GM21737 (cell line): ENCODE measurements at regions not wholly inside any gene's neighbourhood (a gene's known extent, or its start where the extent isn't known, plus 50 kb on each side); places are given as distances from the start of the nearest gene placed in this dataset.
"Not testable (repeated sequence)": the region's sequence is repeated elsewhere in the genome, so short reads cannot be mapped to it uniquely, and the experiment has no call there.

Source experiments
- ATAC-seq: cut with Tn5 transposase; IDR thresholded peaks from one replicate; pipeline ENCODE4 v1.9.1; 2021; ENCODE audit warnings: mild to moderate bottlenecking, moderate library complexity; ENCODE audit not compliant: unreplicated experiment

DNA sequence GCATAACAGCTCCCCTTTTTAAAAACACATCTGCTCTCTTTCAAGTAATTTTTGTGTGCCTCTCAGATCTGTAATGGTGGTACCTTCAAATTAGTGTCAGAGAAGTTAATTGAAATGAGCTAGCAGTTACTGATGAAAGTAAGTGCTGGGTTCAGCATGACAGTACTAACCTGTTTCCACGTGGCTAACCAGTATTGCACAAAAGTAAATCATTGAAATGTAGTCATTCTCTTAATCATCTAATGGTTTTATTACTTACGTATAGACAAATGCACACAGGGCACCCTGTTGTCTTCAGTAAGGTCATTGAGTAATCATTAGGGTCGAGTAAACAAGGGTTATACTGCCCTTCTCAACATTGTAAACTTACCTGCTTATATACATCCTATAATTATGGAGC, 157.8 kb upstream of the PRR16 start:
- ATAC-seq, result no peak

DNA sequence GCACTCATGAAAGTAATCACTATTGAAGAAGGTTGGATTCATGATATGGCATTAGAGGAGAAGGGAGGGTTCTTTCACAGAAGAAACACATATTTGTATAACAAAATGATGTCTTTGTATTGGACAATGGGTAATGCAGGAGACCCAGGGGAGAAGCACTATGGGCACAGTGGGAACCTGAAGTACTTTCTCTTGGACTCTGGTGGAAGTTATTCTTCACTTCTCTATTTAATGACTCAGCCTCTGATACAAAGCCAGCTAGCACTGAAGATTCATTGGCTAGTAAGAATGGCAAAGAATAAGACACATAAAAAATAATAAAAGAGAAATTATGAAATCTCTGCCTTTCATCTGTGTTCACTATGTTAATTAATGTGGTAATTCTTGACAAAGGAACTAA, 149.9 kb upstream of the PRR16 start:
- no peak for ATAC-seq

DNA sequence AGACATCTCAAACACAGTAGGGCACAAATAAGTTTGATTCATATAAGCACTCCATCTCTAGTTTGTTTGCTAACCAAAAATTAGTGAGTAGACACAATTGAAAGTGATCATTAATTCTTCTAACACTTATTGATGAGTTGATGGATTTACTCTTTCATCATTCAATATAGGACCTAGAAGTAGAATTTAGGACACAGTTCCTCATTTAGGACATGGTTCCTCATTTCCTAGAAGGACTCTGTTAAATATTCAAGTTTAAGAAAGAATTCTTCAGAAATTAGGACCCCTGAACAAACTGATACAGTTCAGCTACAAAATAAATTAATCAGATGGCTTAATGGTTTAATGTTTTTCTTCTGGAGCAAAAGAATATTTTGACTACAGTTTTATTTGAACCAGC, 143.5 kb upstream of the PRR16 start:
- no peak for ATAC-seq

DNA sequence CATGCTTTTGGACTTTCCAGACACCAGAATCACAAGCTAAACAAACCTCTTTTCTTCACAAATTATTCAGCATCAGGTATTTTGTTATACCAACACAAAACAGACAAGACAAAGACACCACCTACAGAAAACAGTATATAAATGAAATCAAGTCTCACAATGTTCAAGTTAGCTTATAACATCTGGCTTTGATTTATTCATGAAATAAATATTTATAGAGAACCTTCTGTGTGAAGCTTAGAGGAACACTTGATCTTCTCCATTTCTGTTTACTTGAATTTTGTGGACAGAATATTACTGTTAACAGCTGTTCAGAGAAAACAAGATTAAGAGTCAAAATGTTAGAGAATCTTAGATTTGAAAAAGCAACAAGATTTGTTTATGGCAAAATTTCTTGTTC, 137.4 kb upstream of the PRR16 start:
- no peak for ATAC-seq

DNA sequence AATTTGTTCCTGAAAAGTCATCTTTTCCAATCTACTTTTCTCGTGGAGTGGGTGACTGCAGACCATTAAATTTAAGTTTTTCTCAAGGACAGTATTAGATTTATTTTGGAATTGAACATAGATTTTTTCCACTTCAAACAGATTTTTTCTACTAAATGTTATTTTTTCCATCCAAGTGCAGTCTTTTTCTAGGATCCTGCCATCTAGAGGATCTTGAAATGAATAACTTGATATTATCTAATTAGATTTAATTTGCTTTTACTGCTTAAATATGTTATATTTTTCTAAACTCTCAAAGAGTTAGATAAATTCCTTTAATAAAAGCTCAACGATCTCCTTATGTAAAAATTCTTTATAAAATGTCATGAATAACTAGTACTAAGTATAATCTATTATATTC, 136.9 kb upstream of the PRR16 start:
- ATAC-seq, result no peak

DNA sequence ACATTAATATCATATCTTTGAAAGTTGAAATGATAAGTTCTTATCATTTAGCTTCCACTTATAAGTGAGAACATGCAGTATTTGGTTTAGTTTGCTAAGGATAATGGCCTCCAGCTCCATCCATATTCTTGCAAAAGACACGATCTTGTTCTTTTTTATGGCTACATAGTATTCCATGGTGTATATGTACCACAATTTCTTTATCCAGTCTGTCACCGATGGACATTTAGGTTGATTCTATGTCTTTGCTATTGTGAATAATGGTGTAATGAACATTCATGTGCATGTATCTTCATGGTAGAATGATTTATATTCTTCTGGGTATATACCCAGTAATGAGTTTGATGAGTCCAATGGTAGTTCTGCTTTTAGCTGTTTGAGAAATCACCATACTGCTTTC, 135.0 kb upstream of the PRR16 start:
- no peak for ATAC-seq

DNA sequence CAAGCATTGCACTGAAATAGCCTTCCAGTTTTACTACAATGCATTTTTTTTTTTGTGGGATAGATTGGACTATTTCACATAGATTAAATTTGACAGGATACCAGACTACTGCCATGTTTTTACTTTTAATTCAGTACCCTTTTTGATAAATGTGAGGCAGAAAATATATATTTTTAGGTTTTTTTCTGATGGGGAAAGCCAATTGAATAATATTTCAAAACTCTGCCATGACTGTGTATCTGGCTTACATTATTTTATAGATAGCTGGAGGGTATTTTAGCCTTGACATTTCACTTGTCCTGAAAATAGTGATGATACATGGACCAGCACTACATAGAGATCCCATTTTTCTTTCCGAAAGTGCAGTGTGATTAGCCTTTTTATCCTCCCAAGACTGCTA, 133.5 kb upstream of the PRR16 start:
- no peak for ATAC-seq

DNA sequence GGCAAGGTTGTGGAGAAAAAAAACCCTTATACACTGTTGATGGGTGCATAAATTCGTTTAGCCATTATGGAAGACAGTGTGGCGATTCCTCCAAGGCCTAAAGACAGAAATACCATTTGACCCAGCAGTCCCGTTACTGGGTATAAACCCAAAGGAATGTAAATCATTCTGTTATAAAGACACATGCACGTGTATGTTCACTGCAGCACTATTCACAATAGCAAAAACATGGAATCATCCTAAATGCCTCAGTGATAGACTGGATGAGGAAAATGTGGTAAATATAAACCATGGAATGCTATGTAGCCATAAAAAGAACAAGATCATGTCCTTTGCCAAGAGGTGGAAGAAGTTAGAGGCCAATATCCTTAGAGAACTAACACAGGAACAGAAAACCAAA, 119.9 kb upstream of the PRR16 start:
- no peak for ATAC-seq

DNA sequence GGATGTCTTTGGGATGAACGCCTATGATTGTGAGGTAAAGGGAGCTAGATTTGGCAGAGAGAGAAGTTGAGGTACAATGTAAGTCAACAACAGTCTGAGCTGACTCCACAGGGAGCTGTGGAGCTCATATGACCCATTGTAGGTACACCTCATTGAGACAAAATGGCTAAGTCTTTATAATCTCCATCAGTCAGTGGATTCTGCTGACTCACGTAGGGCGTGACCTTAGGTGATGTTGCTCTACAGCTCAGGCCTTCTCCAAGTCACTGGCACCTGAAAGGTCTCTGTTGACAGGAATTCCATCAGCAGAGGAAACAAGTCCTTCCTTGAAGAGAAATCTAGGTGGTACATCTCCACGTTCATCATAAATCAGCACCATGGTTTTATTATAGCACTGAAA, 118.2 kb upstream of the PRR16 start:
- no peak for ATAC-seq

DNA sequence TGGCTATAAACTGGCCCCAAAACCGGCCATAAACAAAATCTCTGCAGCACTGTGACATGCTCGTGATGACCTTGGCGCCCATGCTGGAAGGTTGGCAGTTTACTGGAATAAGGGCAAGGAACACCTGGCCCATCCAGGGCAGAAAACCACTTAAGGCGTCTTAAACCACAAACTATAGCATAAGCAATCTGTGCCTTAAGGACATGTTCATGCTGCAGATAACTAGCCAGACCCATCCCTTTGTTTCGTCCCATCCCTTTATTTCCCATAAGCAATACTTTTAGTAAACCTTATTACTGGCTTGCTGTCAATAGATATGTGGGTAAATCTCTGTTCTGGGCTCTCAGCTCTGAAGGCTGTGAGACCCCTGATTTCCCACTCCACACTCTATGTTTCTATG, 113.0 kb upstream of the PRR16 start:
- ATAC-seq, result not testable (repeated sequence)

DNA sequence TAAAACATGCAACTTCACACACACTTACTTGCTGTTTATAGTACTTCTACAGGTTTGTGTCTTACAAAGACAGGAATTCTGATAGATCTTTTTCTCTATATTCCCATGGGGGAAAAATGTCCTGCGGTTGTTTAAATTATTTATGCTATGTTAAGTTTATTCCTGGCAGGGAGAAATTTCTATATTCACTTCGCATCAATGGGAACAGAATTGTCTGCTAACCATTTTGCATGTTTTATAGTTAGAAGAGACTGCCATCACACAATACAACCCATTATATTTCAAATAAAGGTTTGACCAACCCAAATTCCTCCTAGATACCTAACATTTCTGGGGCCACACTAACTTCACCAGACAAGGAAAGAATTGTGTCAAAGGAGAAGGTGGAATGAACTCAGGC, 110.0 kb upstream of the PRR16 start:
- no peak for ATAC-seq

DNA sequence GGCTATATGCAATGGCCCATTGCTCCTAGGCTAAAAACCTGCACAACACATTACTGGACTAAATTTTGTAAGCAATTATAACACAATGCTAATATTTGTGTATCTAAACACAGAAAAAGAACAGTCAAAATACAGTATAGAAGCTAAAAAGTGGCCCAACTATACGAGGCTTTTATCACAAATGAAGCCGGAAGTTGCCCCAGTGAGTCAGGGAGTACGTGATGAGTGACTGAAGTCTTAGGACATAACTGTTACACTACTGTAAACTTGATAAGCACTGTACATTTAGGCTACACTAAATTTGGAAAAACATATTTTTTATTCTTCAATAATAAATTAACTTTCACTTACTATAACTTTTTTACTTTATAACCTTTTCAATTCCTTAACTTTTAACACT, 105.2 kb upstream of the PRR16 start:
- ATAC-seq, result no peak

DNA sequence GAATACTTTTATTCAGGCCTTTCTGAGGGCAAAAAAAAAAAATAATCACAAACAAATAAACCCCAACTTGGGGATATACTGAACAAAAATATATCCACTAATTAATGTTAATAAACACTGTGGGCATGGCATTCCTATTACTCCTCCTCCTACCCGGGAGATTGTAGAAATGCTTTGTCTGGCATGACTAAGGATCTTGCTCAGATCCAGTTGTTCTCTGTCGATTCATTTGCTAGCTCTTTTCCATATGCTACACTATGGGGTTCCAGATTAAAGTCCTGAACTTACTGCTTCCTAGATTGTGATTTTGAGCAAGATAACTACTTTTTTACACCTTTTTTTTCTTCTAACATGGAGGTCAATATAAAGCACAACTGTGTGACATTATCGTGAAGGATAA, 102.2 kb upstream of the PRR16 start:
- no peak for ATAC-seq

DNA sequence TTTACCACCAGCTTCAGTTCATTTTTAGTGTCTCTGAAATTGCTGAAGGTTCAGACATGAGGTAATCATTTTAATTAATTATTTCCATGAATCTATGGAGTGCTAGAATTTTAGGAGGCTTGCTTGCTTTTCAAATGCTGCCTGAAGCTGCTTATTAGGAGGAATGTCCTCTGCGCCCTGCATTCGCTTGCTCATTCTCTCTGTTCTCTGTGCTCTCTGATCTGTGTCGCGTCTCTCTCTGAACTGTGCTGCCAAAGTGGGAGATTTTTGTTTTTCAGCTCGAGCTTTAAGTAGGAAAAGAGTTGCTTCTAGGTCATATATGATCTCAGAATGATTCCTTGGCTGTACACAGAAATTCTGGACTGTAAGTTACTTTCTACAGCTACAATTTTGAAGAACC, 101.7 kb upstream of the PRR16 start:
- no peak for ATAC-seq

DNA sequence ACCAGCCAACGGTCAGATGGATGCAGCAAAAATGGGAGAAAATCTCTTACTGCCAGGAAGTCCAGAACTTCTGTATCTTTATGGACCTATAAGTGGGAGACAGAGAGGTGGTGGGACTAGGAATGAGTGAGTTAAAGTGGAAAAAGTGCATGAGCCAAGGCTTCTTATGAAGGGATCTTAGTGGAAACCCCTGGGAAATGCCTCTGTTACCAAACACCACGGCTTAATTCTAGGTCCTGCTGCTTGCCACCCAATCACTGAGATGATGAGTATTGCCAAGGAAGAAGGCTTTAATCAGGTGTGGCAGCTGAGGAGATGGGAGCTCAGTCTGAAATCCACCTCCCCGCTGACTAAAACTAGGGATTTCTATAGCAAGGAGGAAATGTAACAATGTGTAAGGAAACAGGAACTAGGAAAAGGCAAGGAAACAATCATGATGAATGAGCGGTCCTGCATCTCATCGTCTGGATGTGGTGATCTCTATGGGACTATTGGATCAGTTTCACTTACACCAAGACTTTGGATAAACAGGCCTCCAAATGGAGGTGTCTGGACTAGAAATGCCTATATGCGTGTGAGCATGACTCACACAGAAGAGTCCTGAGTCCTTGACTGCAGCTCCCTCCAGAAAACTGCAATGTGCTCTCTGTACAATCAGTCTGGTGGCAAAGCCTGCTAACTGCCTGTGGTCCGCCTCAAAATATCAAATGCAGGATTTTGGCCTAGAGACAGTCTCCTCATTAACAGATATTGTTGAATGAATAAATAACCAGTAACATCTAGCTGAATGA, 98.2 kb upstream of the PRR16 start:
- ATAC-seq, result no peak

DNA sequence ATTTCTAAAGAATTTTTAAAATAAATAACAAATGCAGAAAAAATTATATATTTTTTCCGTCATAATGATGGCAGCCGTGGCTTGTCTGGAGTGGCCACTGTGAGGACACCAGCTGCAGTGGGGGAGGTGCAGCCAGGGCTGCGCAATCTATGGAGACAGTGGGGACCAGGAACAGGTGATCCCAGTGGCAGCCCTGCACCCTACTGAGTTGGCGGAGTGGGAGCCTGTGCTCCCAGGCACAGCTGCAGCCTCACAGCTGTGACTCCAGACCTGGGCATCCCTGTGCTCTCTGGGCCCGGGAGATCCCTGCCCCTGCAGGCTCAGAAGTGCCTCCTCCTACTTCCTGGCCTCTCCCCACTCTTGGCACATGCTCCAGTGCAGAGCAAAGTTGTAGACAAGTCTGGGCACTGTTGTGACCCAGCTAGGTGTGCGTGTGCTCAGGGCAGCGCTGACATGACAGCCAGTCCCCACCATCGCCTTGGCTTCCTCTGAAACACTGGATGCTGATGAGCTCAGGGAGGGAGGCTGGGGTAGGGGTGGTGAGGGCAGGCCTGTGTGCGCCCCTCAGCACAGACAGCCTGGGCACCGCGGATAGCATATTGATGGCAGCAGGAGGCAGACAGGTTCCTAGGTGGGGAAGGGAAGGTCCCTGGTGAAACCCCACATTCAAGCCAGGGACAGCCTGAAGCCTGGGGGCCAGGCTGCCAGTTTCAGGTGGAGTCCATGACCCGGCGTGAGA, 96.0 kb upstream of the PRR16 start:
- no peak for ATAC-seq

DNA sequence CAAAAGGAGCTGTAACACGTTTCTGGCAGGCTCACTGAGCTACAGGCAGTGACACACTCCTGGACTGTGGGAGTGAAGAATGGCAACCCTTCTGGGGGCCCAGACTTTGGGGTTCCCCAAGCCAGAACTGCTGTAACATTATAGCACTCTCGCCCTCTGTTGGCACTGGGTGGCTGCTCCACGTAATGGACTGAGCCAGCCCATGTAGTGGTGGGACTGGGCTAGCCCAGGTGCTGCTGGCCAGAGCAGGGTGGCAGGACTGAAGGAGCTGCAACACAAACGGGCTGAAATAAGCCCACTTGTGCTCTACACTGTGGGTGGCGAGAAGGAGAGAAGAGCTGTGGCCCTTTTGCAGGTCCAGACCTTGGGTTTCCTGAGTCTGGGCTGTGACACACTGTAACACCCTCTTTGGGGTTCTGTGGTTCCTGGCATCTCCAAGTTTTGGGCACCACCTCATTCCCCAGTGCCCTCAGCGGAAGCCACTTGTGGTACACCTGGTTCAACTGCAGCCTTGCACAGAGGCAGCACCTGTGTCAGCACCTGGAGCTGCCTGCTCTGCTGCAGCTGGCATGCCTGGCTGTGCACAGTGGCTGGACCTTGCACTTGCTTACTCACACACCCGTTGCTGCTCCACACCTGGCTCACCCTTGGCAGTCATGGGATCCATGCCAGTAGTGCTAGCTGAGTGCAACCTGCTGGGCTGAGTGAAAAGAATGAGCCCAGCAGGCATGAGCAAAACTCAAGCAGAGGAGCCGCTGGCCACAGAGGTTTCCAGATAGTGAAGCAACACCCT, 95.0 kb upstream of the PRR16 start:
- no peak for ATAC-seq

DNA sequence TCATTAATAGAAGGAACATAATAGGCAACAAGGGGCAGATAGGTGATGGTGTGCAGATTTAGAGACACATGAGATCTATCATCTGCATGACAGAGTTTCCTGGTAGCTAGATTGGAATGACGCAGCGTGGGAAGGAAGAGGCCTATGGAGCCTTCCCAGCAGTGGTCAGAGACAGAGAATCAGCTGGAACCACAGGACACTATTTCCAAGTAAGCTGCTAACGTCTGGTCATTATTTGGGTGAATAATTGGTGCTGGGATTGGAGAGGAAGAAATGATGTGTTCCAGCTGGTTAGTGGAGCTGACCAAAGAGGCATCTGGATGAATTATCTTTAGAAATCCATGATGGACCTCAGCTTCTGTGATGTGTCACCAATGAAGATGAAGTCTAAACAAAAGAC, 91.2 kb upstream of the PRR16 start:
- no peak for ATAC-seq

DNA sequence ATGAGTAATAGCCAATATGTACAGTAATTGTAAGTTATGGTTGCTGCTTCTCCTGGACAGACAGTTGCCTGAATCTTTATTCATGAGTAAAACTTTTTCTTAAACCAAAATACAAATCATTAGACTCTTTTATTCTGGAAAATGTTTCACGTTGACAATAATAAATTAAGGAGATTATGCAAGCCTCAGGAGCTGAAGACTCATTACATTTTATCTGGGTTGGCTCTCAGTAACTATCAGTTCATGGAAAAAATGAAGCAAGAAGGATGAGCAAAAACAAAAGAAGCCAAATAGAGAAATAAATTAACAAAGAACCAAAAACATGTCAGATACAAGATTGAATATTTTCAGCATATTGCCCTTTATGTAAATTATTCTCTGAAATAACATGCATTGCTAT, 88.9 kb upstream of the PRR16 start:
- ATAC-seq, result no peak

DNA sequence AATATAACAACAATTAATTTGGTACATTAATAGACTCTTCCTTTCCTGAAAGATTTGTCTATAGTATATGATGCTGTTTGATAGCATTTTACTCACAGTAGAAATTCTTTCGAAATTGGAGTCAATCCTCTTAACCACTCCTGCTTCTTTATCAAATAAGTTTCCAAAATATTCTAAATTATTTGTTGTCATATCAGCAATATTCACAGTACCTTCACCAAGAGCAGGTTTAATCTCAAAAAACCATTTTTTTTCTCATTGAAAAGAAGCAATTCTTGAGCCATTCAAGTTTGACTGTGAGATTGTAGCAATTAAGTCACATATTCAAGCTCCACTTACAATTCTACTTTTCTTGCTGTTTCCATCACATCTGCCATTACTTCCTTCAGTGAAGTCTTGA, 83.5 kb upstream of the PRR16 start:
- no peak for ATAC-seq

DNA sequence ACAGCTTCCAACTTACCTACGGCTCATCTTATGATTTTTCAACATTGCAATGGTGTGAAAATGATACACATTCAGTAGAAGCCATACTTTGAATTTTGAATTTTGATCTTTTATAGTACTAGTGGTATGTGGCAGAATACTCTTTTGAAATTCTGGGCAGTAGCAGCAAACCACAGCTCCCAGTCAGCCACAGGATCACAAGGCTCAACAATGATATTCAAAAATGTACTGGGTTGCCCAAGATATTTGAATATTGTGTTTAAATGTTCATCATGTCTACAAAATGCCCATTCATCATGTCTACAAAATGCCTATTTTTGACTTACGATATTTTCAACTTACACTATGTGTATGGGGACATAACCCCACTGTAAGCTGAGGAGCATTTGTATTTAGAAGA, 81.3 kb upstream of the PRR16 start:
- no peak for ATAC-seq

DNA sequence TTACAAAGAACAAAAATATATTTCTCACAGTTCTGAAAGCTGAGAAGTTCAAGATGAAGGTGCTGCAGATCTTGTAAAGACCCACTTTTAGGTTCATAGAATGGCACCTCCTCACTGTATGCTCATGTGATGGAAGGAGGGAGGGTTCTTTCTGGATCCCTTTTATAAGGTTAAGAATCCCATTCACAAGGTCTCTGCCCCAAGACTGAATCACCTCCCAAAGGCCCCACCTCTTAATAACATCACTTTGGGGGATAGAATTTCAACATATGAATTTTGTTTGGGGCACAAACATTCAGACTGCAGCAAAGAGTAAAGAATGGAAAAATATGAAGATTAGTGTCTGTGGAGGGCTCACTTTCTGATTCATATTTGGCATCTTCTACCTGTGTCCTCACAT, 77.1 kb upstream of the PRR16 start:
- no peak for ATAC-seq
